ENCODE measurements at regions not wholly inside any gene's neighbourhood (a gene's known extent, or its start where the extent isn't known, plus 50 kb on each side); places are given as distances from the start of the nearest gene placed in this dataset.

- H3K4me3 ChIP-seq (ENCODE audit: low read depth, low read length) = no peak overlapping the region
- DNase-seq (ENCODE audit: low read depth) = no peak
- TF ChIP-seq CTCF (IDR thresholded peaks at IDR 0.05; ENCODE audit: insufficient read depth, low read depth, low read length, missing control alignments) = no peak
Measured at GRCh38 chr16:86994651-86995171, 322.5 kb downstream of the C16orf95 start.

- TF ChIP-seq CTCF (IDR thresholded peaks at IDR 0.05; ENCODE audit: insufficient read depth, low read depth, low read length, missing control alignments) = no peak
- no peak overlapping the region for H3K4me3 ChIP-seq (ENCODE audit: low read depth, low read length)
- DNase-seq (ENCODE audit: low read depth) = no peak
Measured at GRCh38 chr16:86995456-86995855, 321.7 kb downstream of the C16orf95 start.

GRCh38 chr16:86996081-86996480, 321.1 kb downstream of the C16orf95 start:
- TF ChIP-seq CTCF (IDR thresholded peaks at IDR 0.05; ENCODE audit: insufficient read depth, low read depth, low read length, missing control alignments) = no peak
- DNase-seq (ENCODE audit: low read depth) = no peak
- no peak overlapping the region for H3K4me3 ChIP-seq (ENCODE audit: low read depth, low read length)

- no peak overlapping the region for H3K4me3 ChIP-seq (ENCODE audit: low read depth, low read length)
- no peak for DNase-seq (ENCODE audit: low read depth)
- TF ChIP-seq CTCF (IDR thresholded peaks at IDR 0.05; ENCODE audit: insufficient read depth, low read depth, low read length, missing control alignments) = no peak
Measured at GRCh38 chr16:86997058-86997457, 320.1 kb downstream of the C16orf95 start.

- no peak overlapping the region for H3K4me3 ChIP-seq (ENCODE audit: low read depth, low read length)
- no peak for TF ChIP-seq CTCF (IDR thresholded peaks at IDR 0.05; ENCODE audit: insufficient read depth, low read depth, low read length, missing control alignments)
- no peak for DNase-seq (ENCODE audit: low read depth)
Measured at GRCh38 chr16:86998196-86999001, 318.8 kb downstream of the C16orf95 start.

GRCh38 chr16:87000001-87000400, 317.2 kb downstream of the C16orf95 start:
- TF ChIP-seq CTCF (IDR thresholded peaks at IDR 0.05; ENCODE audit: insufficient read depth, low read depth, low read length, missing control alignments) = no peak
- no peak overlapping the region for H3K4me3 ChIP-seq (ENCODE audit: low read depth, low read length)
- DNase-seq (ENCODE audit: low read depth) = no peak

All from GM12865 (cell line).